ENCODE measurements at regions not wholly inside any gene's neighbourhood (a gene's known extent, or its start where the extent isn't known, plus 50 kb on each side); places are given as distances from the start of the nearest gene placed in this dataset.

- TF ChIP-seq ZC3H10 (CRISPR knock-in tag; IDR thresholded peaks at IDR 0.05) (no peak), ZNF8 (CRISPR knock-in tag; IDR thresholded peaks at IDR 0.05) (no peak)
Observed at GRCh38 chr1:239164451-239165180, 221.8 kb upstream of the CHRM3 start.

All from SK-N-SH treated with all-trans-retinoic acid at 6 μM for 48 hours (cell line).